Parathyroid adenoma (tissue), 2 donors: ENCODE measurements at regions not wholly inside any gene's neighbourhood (a gene's known extent, or its start where the extent isn't known, plus 50 kb on each side); places are given as distances from the start of the nearest gene placed in this dataset.

Source experiments
- H2AFZ ChIP-seq: fragments of 300-600 bp; sonication (generic); one replicate; pipeline ENCODE4 v1.7.0; 2017; ENCODE audit warnings: antibody characterized with exemption, mild to moderate bottlenecking
- H3K27ac ChIP-seq: fragments of 300-600 bp; sonication (generic); one replicate; pipeline ENCODE4 v1.7.0; 2017
- H3K27me3 ChIP-seq: fragments of 300-600 bp; sonication (generic); one replicate; pipeline ENCODE4 v1.7.0; 2017; ENCODE audit warnings: low read length; ENCODE audit not compliant: control insufficient read depth, insufficient read depth
- H3K36me3 ChIP-seq: fragments of 300-600 bp; sonication (generic); one replicate; pipeline ENCODE4 v1.7.0; 2017; ENCODE audit warnings: low read length; ENCODE audit not compliant: control insufficient read depth, insufficient read depth
- H3K4me1 ChIP-seq: fragments of 300-600 bp; sonication (generic); one replicate; pipeline ENCODE4 v1.7.0; 2017; ENCODE audit warnings: control low read depth
- H3K4me2 ChIP-seq: fragments of 300-600 bp; sonication (generic); one replicate; pipeline ENCODE4 v1.7.0; 2017; ENCODE audit warnings: low read length
- H3K4me3 ChIP-seq: fragments of 300-600 bp; sonication (generic); one replicate; pipeline ENCODE4 v1.7.0; 2017; ENCODE audit warnings: low read depth, low read length
- H3K79me2 ChIP-seq: fragments of 300-600 bp; sonication (generic); one replicate; pipeline ENCODE4 v1.7.0; 2017; ENCODE audit warnings: control low read depth
- H3K9ac ChIP-seq: fragments of 300-600 bp; sonication (generic); one replicate; pipeline ENCODE4 v1.7.0; 2017; ENCODE audit warnings: mild to moderate bottlenecking
- H3K9me3 ChIP-seq: fragments of 300-600 bp; sonication (generic); one replicate; pipeline ENCODE4 v1.7.0; 2017; ENCODE audit warnings: low read length; ENCODE audit not compliant: control insufficient read depth
- TF ChIP-seq, protein P1 (sequence below): fragments of 300-600 bp; sonication (generic); IDR thresholded peaks from one replicate; pipeline ENCODE4 v1.7.0; 2017; ENCODE audit warnings: antibody characterized with exemption, mild to moderate bottlenecking
- donor health status: primary hyperparathyroidism.

DNA sequence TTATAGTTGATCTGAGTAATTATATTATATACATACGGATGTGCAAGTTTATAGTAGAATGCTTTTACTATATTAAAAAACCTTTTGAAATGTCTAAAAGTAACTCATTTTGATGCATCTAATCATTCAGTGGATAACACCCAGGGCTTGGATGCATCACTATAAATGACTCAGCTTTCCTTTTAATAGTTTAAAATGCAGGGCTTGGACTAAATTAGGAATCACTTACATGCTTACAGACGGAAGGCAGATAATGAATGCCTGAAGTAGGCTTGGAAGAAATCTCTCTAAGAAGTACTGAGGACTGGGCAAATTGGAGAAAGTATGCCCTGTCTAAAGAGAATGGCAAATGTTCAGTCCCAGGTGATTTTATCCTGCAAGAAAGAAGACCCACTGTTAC lies 362.5 kb upstream of the CCNH start:
- Histone ChIP-seq H2AFZ (no peak overlapping the region), H3K9me3 (no peaks in the 10 kb centered on the region), H3K4me1 (no peaks in the 10 kb centered on the region), H3K79me2 (no peaks in the 10 kb centered on the region), H3K4me2 (no peak overlapping the region), H3K27ac (no peak overlapping the region), H3K27me3 (no peaks in the 10 kb centered on the region), H3K36me3 (no peaks in the 10 kb centered on the region), H3K9ac (no peak overlapping the region), H3K4me3 (no peak overlapping the region)
- TF ChIP-seq, protein P1, sequence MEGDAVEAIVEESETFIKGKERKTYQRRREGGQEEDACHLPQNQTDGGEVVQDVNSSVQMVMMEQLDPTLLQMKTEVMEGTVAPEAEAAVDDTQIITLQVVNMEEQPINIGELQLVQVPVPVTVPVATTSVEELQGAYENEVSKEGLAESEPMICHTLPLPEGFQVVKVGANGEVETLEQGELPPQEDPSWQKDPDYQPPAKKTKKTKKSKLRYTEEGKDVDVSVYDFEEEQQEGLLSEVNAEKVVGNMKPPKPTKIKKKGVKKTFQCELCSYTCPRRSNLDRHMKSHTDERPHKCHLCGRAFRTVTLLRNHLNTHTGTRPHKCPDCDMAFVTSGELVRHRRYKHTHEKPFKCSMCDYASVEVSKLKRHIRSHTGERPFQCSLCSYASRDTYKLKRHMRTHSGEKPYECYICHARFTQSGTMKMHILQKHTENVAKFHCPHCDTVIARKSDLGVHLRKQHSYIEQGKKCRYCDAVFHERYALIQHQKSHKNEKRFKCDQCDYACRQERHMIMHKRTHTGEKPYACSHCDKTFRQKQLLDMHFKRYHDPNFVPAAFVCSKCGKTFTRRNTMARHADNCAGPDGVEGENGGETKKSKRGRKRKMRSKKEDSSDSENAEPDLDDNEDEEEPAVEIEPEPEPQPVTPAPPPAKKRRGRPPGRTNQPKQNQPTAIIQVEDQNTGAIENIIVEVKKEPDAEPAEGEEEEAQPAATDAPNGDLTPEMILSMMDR: no peak

DNA sequence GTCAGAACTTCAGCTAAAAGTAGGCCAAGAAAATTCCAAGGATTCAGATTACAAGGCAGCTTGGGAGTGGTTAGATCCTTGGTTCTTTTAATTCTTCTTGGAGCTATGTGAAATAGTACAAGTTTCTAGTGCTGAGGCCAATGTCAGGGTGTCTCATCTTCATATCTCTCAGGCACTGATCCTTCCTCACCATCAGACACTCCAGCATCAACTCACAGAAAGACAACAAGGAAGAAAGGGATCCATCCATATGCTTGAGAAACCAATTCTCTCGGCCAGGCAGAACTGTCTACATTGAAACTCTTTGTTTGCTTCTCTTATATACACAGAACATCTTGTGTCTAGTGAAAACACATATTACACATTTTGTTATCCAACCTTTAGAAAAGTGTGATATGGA lies 362.1 kb upstream of the CCNH start:
- Histone ChIP-seq H3K4me3 (no peak overlapping the region), H3K79me2 (no peaks in the 10 kb centered on the region), H3K4me2 (no peak overlapping the region), H3K36me3 (no peaks in the 10 kb centered on the region), H3K9me3 (no peaks in the 10 kb centered on the region), H3K27ac (no peak overlapping the region), H3K27me3 (no peaks in the 10 kb centered on the region), H3K9ac (no peak overlapping the region), H3K4me1 (no peaks in the 10 kb centered on the region), H2AFZ (no peak overlapping the region)
- TF ChIP-seq, protein P1: no peak

DNA sequence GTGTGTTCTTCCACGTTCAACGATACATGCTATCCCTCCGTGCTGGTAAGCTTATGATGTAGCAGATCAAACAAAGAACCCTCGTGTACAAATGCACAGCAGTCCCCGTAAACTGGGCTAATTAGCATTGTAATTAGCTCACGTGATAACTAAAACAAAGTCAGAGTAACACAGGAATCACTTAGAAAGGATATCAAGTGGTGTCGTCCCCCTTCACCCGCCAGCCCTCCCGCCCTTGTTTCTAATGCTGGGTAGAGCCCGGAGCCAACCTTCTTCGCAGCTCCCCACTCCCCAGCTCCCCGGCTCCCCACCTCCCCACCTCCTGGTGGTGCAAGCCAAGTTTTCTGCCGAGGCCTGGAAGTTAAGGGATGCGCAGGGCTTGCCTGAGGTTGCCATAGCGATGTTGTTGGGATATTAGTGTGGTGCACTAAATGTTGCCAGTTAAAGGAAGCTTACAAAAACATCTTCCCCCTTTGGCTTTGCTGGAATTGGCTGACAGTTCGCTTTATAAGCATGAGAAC lies 357.9 kb upstream of the CCNH start:
- H3K4me2 ChIP-seq: no peak overlapping the region
- no peaks in the 10 kb centered on the region for H3K9me3 ChIP-seq
- no peaks in the 10 kb centered on the region for H3K27me3 ChIP-seq
- H3K36me3 ChIP-seq: no peaks in the 10 kb centered on the region
- H3K27ac ChIP-seq: no peak overlapping the region
- H3K4me3 ChIP-seq: no peak overlapping the region
- H3K79me2 ChIP-seq: no peaks in the 10 kb centered on the region
- H3K4me1 ChIP-seq: no peaks in the 10 kb centered on the region
- no peak overlapping the region for H3K9ac ChIP-seq
- TF ChIP-seq, protein P1: no peak
- no peak overlapping the region for H2AFZ ChIP-seq

DNA sequence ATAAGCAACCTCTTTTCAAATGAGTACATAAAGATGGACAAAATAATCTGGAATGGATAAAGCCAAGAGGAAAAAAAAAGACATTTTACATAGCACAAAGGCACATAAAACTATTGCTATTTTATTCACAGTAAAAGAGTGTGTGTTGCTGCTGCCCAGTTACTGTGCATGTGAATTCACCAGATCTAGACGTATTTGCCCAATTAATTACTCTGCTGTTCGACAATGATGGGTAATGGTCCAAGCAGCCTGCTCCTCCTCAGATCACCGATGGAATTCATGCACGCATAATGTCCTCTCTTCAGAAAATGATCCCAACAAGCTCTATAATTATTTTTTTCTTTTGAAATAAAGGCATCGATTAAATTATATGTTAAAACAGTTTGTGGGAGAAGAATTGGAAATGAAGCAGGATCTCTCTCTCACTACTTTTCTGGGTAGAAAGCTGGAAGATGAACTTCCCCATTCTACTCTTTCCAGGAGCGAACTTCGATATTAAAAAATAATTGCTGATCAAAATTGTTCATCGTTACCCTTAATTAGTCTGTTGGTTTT lies 357.4 kb upstream of the CCNH start:
- no peaks in the 10 kb centered on the region for H3K27me3 ChIP-seq
- H3K27ac ChIP-seq: no peak overlapping the region
- no peak overlapping the region for H3K4me2 ChIP-seq
- H3K4me1 ChIP-seq: no peaks in the 10 kb centered on the region
- no peak overlapping the region for H2AFZ ChIP-seq
- no peak overlapping the region for H3K9ac ChIP-seq
- no peak overlapping the region for H3K4me3 ChIP-seq
- H3K79me2 ChIP-seq: no peaks in the 10 kb centered on the region
- no peaks in the 10 kb centered on the region for H3K36me3 ChIP-seq
- no peaks in the 10 kb centered on the region for H3K9me3 ChIP-seq
- TF ChIP-seq, protein P1: no peak

DNA sequence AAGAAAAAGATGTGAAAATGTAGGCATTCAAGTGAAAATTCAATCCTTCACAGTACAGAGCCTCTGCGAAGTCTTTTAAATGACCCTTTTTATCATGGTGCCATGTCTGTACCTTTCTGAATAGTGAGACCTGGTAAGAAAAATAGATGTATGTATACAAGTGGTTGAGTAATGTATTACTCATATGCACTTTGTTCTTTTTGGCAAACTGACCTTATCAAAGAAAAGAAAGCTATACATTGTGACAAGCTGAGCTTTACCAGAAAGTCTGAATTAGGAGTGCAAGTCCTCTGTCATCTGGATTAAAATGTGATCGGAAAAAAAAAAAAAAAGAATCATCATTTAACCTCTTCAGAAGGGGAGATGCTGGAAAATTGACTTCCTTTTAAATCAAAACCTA lies 356.4 kb upstream of the CCNH start:
- H2AFZ ChIP-seq: no peak overlapping the region
- H3K79me2 ChIP-seq: no peaks in the 10 kb centered on the region
- H3K27me3 ChIP-seq: no peaks in the 10 kb centered on the region
- H3K4me1 ChIP-seq: no peaks in the 10 kb centered on the region
- no peak overlapping the region for H3K27ac ChIP-seq
- H3K4me2 ChIP-seq: no peak overlapping the region
- H3K9me3 ChIP-seq: no peaks in the 10 kb centered on the region
- H3K4me3 ChIP-seq: no peak overlapping the region
- TF ChIP-seq, protein P1: no peak
- no peaks in the 10 kb centered on the region for H3K36me3 ChIP-seq
- no peak overlapping the region for H3K9ac ChIP-seq
